Testis (tissue), 2 donors: ENCODE measurements at regions not wholly inside any gene's neighbourhood (a gene's known extent, or its start where the extent isn't known, plus 50 kb on each side); places are given as distances from the start of the nearest gene placed in this dataset.

ENCODE experiments used
- POLR2A ChIP-seq: fragments of 450-650 bp; IDR thresholded peaks from one replicate; pipeline ENCODE4 v1.6.1; 2017; ENCODE audit warnings: antibody characterized with exemption, mild to moderate bottlenecking, moderate library complexity
- TF ChIP-seq, protein P1 (sequence below), 3 experiments: fragments of 450-650 bp in 2 of 3; fragments of 200-600 bp in 1 of 3; sonication (generic) in 1 of 3; IDR thresholded peaks; one replicate each; pipeline ENCODE4 v1.5.1; 2016 to 2019; ENCODE audit warnings: antibody characterized with exemption in 3 of 3, mild to moderate bottlenecking in 2 of 3, moderate library complexity in 1 of 3

DNA sequence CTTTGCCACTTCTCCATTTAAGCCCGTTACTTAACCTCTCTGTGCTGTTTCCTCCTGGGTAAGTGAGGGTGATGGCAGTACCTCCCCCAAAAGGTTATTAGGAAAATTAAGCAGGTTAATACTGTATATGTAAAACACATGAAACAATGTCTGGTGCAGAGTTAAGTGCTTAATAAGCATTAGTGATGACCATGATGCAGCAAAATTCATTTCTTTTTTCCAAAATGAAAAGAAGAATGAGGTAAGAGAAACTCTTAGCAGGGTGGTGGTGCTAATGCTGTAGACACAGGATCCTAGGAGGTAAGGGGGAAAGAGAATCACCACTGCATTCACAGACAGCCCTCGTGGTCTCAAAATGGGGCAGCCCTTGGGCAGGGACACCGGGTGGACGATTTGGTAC, 115.1 kb upstream of the RAI14 start:
- TF ChIP-seq, protein P1, sequence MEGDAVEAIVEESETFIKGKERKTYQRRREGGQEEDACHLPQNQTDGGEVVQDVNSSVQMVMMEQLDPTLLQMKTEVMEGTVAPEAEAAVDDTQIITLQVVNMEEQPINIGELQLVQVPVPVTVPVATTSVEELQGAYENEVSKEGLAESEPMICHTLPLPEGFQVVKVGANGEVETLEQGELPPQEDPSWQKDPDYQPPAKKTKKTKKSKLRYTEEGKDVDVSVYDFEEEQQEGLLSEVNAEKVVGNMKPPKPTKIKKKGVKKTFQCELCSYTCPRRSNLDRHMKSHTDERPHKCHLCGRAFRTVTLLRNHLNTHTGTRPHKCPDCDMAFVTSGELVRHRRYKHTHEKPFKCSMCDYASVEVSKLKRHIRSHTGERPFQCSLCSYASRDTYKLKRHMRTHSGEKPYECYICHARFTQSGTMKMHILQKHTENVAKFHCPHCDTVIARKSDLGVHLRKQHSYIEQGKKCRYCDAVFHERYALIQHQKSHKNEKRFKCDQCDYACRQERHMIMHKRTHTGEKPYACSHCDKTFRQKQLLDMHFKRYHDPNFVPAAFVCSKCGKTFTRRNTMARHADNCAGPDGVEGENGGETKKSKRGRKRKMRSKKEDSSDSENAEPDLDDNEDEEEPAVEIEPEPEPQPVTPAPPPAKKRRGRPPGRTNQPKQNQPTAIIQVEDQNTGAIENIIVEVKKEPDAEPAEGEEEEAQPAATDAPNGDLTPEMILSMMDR (IDR thresholded peaks at IDR 0.05): no peak
- TF ChIP-seq POLR2A: no peak
